Endodermal cell (in vitro differentiated cells): ENCODE measurements at regions not wholly inside any gene's neighbourhood (a gene's known extent, or its start where the extent isn't known, plus 50 kb on each side); places are given as distances from the start of the nearest gene placed in this dataset.

Source experiments
- DNase-seq: peaks from one replicate; pipeline ENCODE4 v3.0.0-alpha.2; 2017
- H3K27ac ChIP-seq: 2 replicates; pipeline ENCODE4 v1.5.1; 2013; ENCODE audit warnings: mild to moderate bottlenecking, low read depth, low read length, moderate library complexity
- H3K27me3 ChIP-seq: 2 replicates; pipeline ENCODE4 v1.6.1; 2013; ENCODE audit warnings: mild to moderate bottlenecking, low read length, moderate library complexity; ENCODE audit not compliant: insufficient read depth, control insufficient read depth, poor library complexity, severe bottlenecking
- H3K36me3 ChIP-seq: 2 replicates; pipeline ENCODE4 v1.7.0; 2013; ENCODE audit warnings: mild to moderate bottlenecking, low read length, moderate library complexity; ENCODE audit not compliant: control insufficient read depth, insufficient read depth
- H3K4me1 ChIP-seq: one replicate; pipeline ENCODE4 v1.7.0; 2013; ENCODE audit warnings: low read length; ENCODE audit not compliant: control insufficient read depth, insufficient read depth
- H3K4me3 ChIP-seq: 2 replicates; pipeline ENCODE4 v1.5.1; 2013; ENCODE audit warnings: mild to moderate bottlenecking, low read length, moderate library complexity
- H3K9ac ChIP-seq: 2 replicates; pipeline ENCODE4 v1.6.1; 2013; ENCODE audit warnings: mild to moderate bottlenecking, low read length, moderate library complexity; ENCODE audit not compliant: poor library complexity, severe bottlenecking; ENCODE audit errors: extremely low read depth
- H3K9me3 ChIP-seq: 2 replicates; pipeline ENCODE4 v1.6.1; 2013; ENCODE audit warnings: mild to moderate bottlenecking, low read length, moderate library complexity; ENCODE audit not compliant: control insufficient read depth
- H3K27ac Mint-ChIP-seq: 2 replicates; pipeline ENCODE4 v1.8.0; 2020; ENCODE audit warnings: mixed read lengths
- H3K27me3 Mint-ChIP-seq: 2 replicates; pipeline ENCODE4 v1.8.0; 2021; ENCODE audit warnings: mild to moderate bottlenecking, mixed read lengths; ENCODE audit not compliant: insufficient read depth
- H3K36me3 Mint-ChIP-seq: 2 replicates; pipeline ENCODE4 v1.8.0; 2020; ENCODE audit warnings: low read depth, mixed read lengths
- H3K4me1 Mint-ChIP-seq: 2 replicates; pipeline ENCODE4 v1.8.0; 2020; ENCODE audit warnings: mixed read lengths
- H3K4me3 Mint-ChIP-seq: 2 replicates; pipeline ENCODE4 v1.8.0; 2020; ENCODE audit warnings: mild to moderate bottlenecking, moderate library complexity, mixed read lengths
- H3K9me3 Mint-ChIP-seq: 2 replicates; pipeline ENCODE4 v1.8.0; 2020; ENCODE audit warnings: mild to moderate bottlenecking, mixed read lengths
- whole genome bisulfite sequencing, 2 experiments: methylation state at CpG; one replicate each; pipeline versions ENCODE4 v1.1.5 to v1.1.7; 2013; ENCODE audit warnings: missing lambda C conversion rate in 2 of 2, mixed read lengths in 1 of 2; ENCODE audit not compliant: insufficient coverage in 1 of 2, insufficient read length in 1 of 2; 5-methylcytosine and 5-hydroxymethylcytosine counted together
- TF ChIP-seq, protein P1 (sequence below): fragments of 200-600 bp; sonication (generic); conservative IDR thresholded peaks from 2 replicates; pipeline ENCODE4 v1.5.0; 2021; ENCODE audit warnings: antibody characterized with exemption, mild to moderate bottlenecking

DNA sequence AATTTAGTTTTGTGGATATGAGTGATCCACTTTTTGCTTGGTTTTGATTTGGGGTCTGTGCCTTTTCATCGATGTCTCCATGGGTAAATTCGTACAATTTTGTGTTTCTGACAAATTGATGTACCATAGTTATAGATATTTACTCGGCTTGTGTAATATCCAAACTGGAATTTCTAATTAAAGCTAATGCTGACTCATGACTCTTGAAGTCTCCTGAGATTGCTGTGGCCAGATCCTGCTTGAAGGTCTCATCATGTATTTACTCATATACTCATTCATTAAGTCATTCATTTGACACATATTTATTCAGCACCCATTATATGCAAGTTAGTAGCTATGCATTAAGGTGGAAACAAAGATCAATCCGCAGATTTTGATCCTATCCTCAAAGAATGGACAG lies 423.2 kb downstream of the RWDD3 start:
- Mint-ChIP-seq H3K4me1 (peaks cover 2% of the 10 kb centered on the region), H3K36me3 (no peaks in the 10 kb centered on the region), H3K27ac (no peak overlapping the region), H3K27me3 (peaks cover 11% of the 10 kb centered on the region), H3K9me3 (no peaks in the 10 kb centered on the region), H3K4me3 (no peak overlapping the region)
- no peak overlapping the region for H3K4me3 ChIP-seq
- no peak overlapping the region for H3K27ac ChIP-seq
- no peak overlapping the region for H3K9ac ChIP-seq
- H3K36me3 ChIP-seq: no peaks in the 10 kb centered on the region
- no peak for DNase-seq
- peaks cover 18% of the 10 kb centered on the region for H3K27me3 ChIP-seq
- WGBS, 2 experiments: 94 to 100% methylated on average over 1 to 4 of the region's 4 CpGs
- no peaks in the 10 kb centered on the region for H3K4me1 ChIP-seq
- TF ChIP-seq, protein P1, sequence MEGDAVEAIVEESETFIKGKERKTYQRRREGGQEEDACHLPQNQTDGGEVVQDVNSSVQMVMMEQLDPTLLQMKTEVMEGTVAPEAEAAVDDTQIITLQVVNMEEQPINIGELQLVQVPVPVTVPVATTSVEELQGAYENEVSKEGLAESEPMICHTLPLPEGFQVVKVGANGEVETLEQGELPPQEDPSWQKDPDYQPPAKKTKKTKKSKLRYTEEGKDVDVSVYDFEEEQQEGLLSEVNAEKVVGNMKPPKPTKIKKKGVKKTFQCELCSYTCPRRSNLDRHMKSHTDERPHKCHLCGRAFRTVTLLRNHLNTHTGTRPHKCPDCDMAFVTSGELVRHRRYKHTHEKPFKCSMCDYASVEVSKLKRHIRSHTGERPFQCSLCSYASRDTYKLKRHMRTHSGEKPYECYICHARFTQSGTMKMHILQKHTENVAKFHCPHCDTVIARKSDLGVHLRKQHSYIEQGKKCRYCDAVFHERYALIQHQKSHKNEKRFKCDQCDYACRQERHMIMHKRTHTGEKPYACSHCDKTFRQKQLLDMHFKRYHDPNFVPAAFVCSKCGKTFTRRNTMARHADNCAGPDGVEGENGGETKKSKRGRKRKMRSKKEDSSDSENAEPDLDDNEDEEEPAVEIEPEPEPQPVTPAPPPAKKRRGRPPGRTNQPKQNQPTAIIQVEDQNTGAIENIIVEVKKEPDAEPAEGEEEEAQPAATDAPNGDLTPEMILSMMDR: no peak
- peaks cover under 1% of the 10 kb centered on the region for H3K9me3 ChIP-seq

GRCh38 chr1:95659166-95659565 lies 425.2 kb downstream of the RWDD3 start:
- Histone ChIP-seq H3K36me3 (no peaks in the 10 kb centered on the region), H3K27me3 (peaks cover 18% of the 10 kb centered on the region), H3K27ac (no peak overlapping the region), H3K4me3 (no peak overlapping the region), H3K9ac (no peak overlapping the region), H3K4me1 (no peaks in the 10 kb centered on the region), H3K9me3 (peaks cover 15% of the 10 kb centered on the region)
- Mint-ChIP-seq H3K36me3 (no peaks in the 10 kb centered on the region), H3K27me3 (peaks cover 8% of the 10 kb centered on the region), H3K27ac (no peak overlapping the region), H3K4me1 (peaks cover 2% of the 10 kb centered on the region), H3K4me3 (no peak overlapping the region), H3K9me3 (peaks cover 11% of the 10 kb centered on the region)
- WGBS, 2 experiments: 97% methylated on average over 2 of the region's 2 CpGs; no CpG with 5 or more reads in 1 of the 2 experiments
- no peak for DNase-seq
- TF ChIP-seq, protein P1: no peak

GRCh38 chr1:95659588-95659987 lies 425.6 kb downstream of the RWDD3 start:
- Mint-ChIP-seq H3K27me3 (peaks cover 6% of the 10 kb centered on the region), H3K4me3 (no peak overlapping the region), H3K9me3 (peaks cover 11% of the 10 kb centered on the region), H3K4me1 (peaks cover 2% of the 10 kb centered on the region), H3K36me3 (no peaks in the 10 kb centered on the region), H3K27ac (no peak overlapping the region)
- no peak overlapping the region for H3K9ac ChIP-seq
- H3K4me3 ChIP-seq: no peak overlapping the region
- H3K27me3 ChIP-seq: peaks cover 18% of the 10 kb centered on the region
- peaks cover 15% of the 10 kb centered on the region for H3K9me3 ChIP-seq
- 92 to 100% methylated on average over 2 to 4 of the region's 4 CpGs for WGBS, 2 experiments
- H3K27ac ChIP-seq: no peak overlapping the region
- no peaks in the 10 kb centered on the region for H3K4me1 ChIP-seq
- TF ChIP-seq, protein P1: no peak
- no peak for DNase-seq
- no peaks in the 10 kb centered on the region for H3K36me3 ChIP-seq
